Thyroid gland (tissue), 4 donors: ENCODE measurements at regions not wholly inside any gene's neighbourhood (a gene's known extent, or its start where the extent isn't known, plus 50 kb on each side); places are given as distances from the start of the nearest gene placed in this dataset.

Source experiments
- DNase-seq, 2 donors: peaks; one replicate each; pipeline ENCODE4 v3.0.0-alpha.2; 2019
- H3K27ac ChIP-seq, 3 donors: fragments of 200-600 bp; sonication (generic); 1 replicate in 2 of 3; 2 replicates in 1 of 3; pipeline ENCODE4 v1.5.1; 2016 to 2019; ENCODE audit warnings: mild to moderate bottlenecking in 1 of 3, moderate library complexity in 1 of 3
- H3K27me3 ChIP-seq: fragments of 200-600 bp; sonication (generic); one replicate; pipeline ENCODE4 v1.5.1; 2019
- H3K36me3 ChIP-seq, 2 donors: fragments of 200-600 bp; sonication (generic); one replicate each; pipeline ENCODE4 v1.5.1; 2016 to 2019
- H3K4me1 ChIP-seq, 2 donors: fragments of 200-600 bp; sonication (generic); one replicate each; pipeline ENCODE4 v1.5.1; 2017 to 2019
- H3K4me3 ChIP-seq, 3 donors: fragments of 200-600 bp; sonication (generic); replicated peaks in 1 of 3; 1 replicate in 2 of 3; 2 replicates in 1 of 3; pipeline ENCODE4 v1.5.1; 2016; ENCODE audit warnings: mild to moderate bottlenecking in 1 of 3
- H3K9me3 ChIP-seq: fragments of 200-600 bp; sonication (generic); one replicate; pipeline ENCODE4 v1.5.1; 2017
- POLR2A ChIP-seq, 2 donors: fragments of 450-650 bp; IDR thresholded peaks; one replicate each; pipeline ENCODE4 v1.6.1; 2017; ENCODE audit warnings: antibody characterized with exemption in 2 of 2, mild to moderate bottlenecking in 2 of 2, moderate library complexity in 1 of 2
- WGBS, 2 donors: methylation state at CpG; one replicate each; pipeline ENCODE4 v1.1.5; 2017; 5-methylcytosine and 5-hydroxymethylcytosine counted together
- intact Hi-C: fragments of 100-400 bp; cut with DNase I; formaldehyde crosslinking; loops from one replicate; pipeline ENCODE4 v1.15.1; 2023
- TF ChIP-seq, protein P1 (sequence below), 6 experiments: fragments of 200-600 bp in 3 of 6; fragments of 450-650 bp in 3 of 6; sonication (generic) in 3 of 6; IDR thresholded peaks; one replicate each; pipeline ENCODE4 v1.5.1; 2016 to 2019; ENCODE audit warnings: antibody characterized with exemption in 6 of 6, mild to moderate bottlenecking in 2 of 6, inconsistent platforms in 1 of 6, moderate library complexity in 1 of 6

GRCh38 chr20:36086767-36087166 lies 67.8 kb upstream of the EPB41L1 start:
- Histone ChIP-seq H3K27me3 (no peaks in the 10 kb centered on the region), H3K4me1 (peaks cover 12 to 25% of the 10 kb centered on the region in 2 donors), H3K36me3 (no peaks in the 10 kb centered on the region), H3K27ac (peak overlapping the region in 1 of 3 donors; percentile 56), H3K4me3 (no peak overlapping the region), H3K9me3 (no peaks in the 10 kb centered on the region)
- TF ChIP-seq, protein P1, sequence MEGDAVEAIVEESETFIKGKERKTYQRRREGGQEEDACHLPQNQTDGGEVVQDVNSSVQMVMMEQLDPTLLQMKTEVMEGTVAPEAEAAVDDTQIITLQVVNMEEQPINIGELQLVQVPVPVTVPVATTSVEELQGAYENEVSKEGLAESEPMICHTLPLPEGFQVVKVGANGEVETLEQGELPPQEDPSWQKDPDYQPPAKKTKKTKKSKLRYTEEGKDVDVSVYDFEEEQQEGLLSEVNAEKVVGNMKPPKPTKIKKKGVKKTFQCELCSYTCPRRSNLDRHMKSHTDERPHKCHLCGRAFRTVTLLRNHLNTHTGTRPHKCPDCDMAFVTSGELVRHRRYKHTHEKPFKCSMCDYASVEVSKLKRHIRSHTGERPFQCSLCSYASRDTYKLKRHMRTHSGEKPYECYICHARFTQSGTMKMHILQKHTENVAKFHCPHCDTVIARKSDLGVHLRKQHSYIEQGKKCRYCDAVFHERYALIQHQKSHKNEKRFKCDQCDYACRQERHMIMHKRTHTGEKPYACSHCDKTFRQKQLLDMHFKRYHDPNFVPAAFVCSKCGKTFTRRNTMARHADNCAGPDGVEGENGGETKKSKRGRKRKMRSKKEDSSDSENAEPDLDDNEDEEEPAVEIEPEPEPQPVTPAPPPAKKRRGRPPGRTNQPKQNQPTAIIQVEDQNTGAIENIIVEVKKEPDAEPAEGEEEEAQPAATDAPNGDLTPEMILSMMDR (IDR thresholded peaks at IDR 0.05) = no peak
- TF ChIP-seq POLR2A (IDR thresholded peaks at IDR 0.05) = no peak
- no peak for DNase-seq
- 32 to 46% methylated on average over 2 of the region's 2 CpGs for WGBS, 2 donors
- intact Hi-C loops = no loop called here

DNA sequence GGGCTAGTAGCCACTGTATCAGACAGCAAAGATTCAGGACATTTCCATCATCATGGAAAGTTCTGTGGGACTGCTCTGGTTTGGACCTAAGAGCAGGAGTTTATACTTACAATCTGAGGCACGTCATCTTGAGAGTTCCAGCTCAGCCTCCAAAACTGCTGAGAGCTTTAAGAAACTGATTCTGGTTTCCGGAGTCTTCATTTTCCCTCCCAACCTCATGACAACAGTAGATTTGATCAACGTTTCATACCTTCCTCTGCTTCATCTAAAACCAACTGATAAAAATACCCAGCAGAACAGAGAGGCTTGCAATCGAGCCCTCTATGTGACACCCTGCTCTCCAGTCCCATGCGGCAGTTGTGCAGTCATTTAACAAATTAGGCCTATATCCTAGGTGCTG lies 64.3 kb upstream of the EPB41L1 start:
- H3K4me3 ChIP-seq = no peak overlapping the region
- no peak for DNase-seq
- TF ChIP-seq, protein P1 (IDR thresholded peaks at IDR 0.05) = no peak
- no peak for TF ChIP-seq POLR2A (IDR thresholded peaks at IDR 0.05)
- intact Hi-C loops = no loop called here
- no peaks in the 10 kb centered on the region for H3K36me3 ChIP-seq
- H3K27ac ChIP-seq = no peak overlapping the region
- no peaks in the 10 kb centered on the region for H3K27me3 ChIP-seq
- 92 to 93% methylated on average over 5 of the region's 5 CpGs for WGBS, 2 donors
- H3K4me1 ChIP-seq = peaks cover 27 to 32% of the 10 kb centered on the region in 2 donors
- no peaks in the 10 kb centered on the region for H3K9me3 ChIP-seq

- Histone ChIP-seq H3K4me3 (peak overlapping the region in 2 of 3 donors; percentile 20 to 92), H3K27ac (peak overlapping the region in 2 of 3 donors; percentile 74 to 84), H3K9me3 (no peaks in the 10 kb centered on the region), H3K27me3 (no peaks in the 10 kb centered on the region), H3K4me1 (peaks cover 26 to 29% of the 10 kb centered on the region in 2 donors), H3K36me3 (no peaks in the 10 kb centered on the region)
- intact Hi-C loops = no loop called here
- no peak for DNase-seq
- no peak for TF ChIP-seq POLR2A (IDR thresholded peaks at IDR 0.05)
- TF ChIP-seq, protein P1 (IDR thresholded peaks at IDR 0.05) = no peak
- 28 to 35% methylated on average over 21 to 22 of the region's 42 CpGs for WGBS, 2 donors
Measured at GRCh38 chr20:36091561-36092397, 62.8 kb upstream of the EPB41L1 start.

- H3K27me3 ChIP-seq = no peaks in the 10 kb centered on the region
- H3K27ac ChIP-seq = peak overlapping the region in 2 of 3 donors; percentile 74 to 84
- H3K36me3 ChIP-seq = no peaks in the 10 kb centered on the region
- no peaks in the 10 kb centered on the region for H3K9me3 ChIP-seq
- intact Hi-C loops = no loop called here
- peaks cover 31 to 33% of the 10 kb centered on the region in 2 donors for H3K4me1 ChIP-seq
- H3K4me3 ChIP-seq = peak overlapping the region; percentile 8 to 92 (median 20)
- no CpG with 5 or more reads among the region's 89 CpGs for WGBS, 2 donors
- DNase-seq = peak; percentile 45
- TF ChIP-seq POLR2A (IDR thresholded peaks at IDR 0.05) = peak in 1 of 2 donors; percentile 50
- TF ChIP-seq, protein P1 (IDR thresholded peaks at IDR 0.05) = no peak
Measured at GRCh38 chr20:36092398-36093024, 62.0 kb upstream of the EPB41L1 start.
